H1 (cell line): ENCODE measurements at regions not wholly inside any gene's neighbourhood (a gene's known extent, or its start where the extent isn't known, plus 50 kb on each side); places are given as distances from the start of the nearest gene placed in this dataset.

ENCODE experiments used
- CHD1 ChIP-seq: IDR thresholded peaks from 2 replicates; pipeline ENCODE4 v1.6.1; 2012; ENCODE audit warnings: low read depth, low read length, improper control_type of control experiment
- EGR1 ChIP-seq: IDR thresholded peaks from 2 replicates; pipeline ENCODE4 v1.6.1; 2011; ENCODE audit warnings: low read depth, low read length, borderline replicate concordance
- PHF8 ChIP-seq: fragments of 200-600 bp; sonication (generic); conservative IDR thresholded peaks from 2 replicates; pipeline ENCODE4 v1.7.1; 2012; ENCODE audit warnings: low read depth, mild to moderate bottlenecking, inconsistent platforms, low read length, moderate library complexity
- TAF1 ChIP-seq: IDR thresholded peaks from 2 replicates; pipeline ENCODE4 v1.6.1; 2011; ENCODE audit warnings: mild to moderate bottlenecking, low read depth, low read length
- TAF7 ChIP-seq: optimal IDR thresholded peaks from 2 replicates; pipeline ENCODE3; 2011; ENCODE audit warnings: low read depth, mild to moderate bottlenecking, inconsistent platforms, low read length, moderate library complexity, borderline replicate concordance
- YY1 ChIP-seq: IDR thresholded peaks from 2 replicates; pipeline ENCODE4 v1.6.1; 2011; ENCODE audit warnings: low read depth, mild to moderate bottlenecking, low read length

DNA sequence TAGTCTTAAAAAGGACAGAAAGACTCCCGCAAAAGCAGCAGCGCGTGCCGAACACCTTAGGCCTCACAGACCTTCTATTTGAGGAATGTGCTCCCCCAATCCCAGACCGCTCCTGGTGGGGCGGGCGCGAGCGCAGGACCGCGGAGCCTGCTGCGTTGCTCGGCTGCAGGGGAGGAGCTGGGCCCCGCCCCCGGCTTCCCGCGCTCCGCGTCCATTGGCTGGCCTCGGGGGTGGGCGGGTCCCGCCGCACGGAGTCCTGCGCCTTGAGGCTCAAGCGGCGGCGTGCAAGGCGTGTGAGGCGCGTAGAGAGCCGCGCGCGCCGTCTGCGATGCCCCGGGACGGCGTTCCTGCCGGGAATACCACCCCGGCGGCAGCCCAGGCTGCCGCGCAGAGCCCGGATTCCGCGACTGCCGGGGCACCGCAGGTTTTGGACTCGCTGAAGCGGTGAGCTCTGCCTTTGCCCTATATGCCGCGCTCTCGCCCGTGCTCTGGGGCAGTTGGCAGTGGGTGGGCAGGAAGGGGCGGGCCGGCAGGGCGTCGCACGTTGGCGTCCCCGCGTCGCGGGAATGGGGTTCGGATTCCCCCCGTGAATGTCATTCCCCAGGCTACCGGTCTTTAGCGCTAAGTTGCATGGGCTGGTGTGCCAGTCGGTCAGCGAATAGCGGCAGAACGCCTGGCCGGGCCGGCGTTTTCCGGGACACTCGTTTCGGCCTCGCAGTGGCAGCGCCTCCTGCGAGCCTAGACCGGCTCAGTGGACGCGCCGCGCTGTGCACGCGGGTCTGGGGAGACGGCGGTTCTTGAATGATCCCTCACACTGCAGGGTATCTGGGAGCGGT, 49.6 kb upstream of the PAIP2B start (continued):
- peak; percentile 56; the same call in 1 of the 2 replicates for TF ChIP-seq PHF8
- peak; percentile 57 for TF ChIP-seq TAF7
- peak; percentile 55; the same call in 1 of the 2 replicates for TF ChIP-seq TAF1
- peak; percentile 60; the same call in 1 of the 2 replicates for TF ChIP-seq EGR1
- no peak for TF ChIP-seq CHD1
- TF ChIP-seq YY1: no peak
- TF ChIP-seq, all 59 proteins: peak for 19
